ENCODE measurements at regions not wholly inside any gene's neighbourhood (a gene's known extent, or its start where the extent isn't known, plus 50 kb on each side); places are given as distances from the start of the nearest gene placed in this dataset.
"Not testable (repeated sequence)": the region's sequence is repeated elsewhere in the genome, so short reads cannot be mapped to it uniquely, and the experiment has no call there.

DNA sequence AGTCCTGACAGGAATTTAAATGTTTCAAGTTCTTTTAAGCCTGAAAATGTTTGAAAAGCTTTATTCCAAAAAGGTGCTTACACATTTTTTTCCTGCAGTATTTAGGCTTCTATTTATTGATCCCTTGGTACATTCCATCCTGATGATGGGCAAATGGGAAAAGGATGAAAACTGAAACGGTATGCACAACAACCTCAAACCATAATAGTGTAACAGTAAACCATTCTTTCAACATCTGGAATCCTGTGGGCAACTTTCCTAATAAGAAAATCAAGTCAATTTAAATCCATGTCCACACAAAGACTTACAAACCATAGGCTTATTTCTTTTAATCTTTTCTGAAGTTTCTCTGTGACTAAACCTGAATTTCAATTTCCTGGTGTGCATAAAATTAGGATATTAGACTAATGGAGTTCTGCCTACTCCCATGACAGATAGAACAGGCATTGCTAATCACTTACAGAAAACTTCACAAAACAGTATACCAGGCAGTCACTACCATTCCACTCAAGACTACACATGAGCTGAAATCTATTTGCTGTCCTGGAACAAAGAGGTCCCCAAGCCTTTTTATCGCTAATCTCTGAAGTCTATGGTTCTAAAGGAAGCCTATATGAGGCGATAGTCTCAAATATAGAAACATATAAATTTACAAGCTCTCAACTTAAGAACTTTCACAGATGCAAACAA lies 103.3 kb downstream of the DLEU7 start:
- no peak for DNase-seq (ENCODE audit: low read depth, low spot score)

DNA sequence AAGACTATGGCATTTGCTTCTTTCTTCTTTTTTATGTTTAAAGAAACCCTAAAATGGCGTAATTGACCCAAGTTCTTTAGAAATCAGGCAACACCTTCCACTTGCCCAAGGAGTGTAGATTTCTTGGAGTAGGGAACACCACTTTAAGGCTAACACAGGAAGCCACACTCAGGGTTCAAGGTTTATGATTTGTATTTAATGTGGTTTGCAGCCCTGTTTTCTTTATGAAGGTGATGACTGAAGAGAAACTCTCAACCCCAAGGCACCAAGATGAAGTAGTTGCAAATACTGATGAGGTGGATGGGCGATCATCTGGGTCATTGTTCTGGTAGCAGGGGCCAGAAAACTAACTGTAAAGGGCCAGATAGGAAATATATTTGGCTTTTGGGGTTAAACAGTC lies 101.1 kb downstream of the DLEU7 start:
- DNase-seq (ENCODE audit: low read depth, low spot score) = no peak

DNA sequence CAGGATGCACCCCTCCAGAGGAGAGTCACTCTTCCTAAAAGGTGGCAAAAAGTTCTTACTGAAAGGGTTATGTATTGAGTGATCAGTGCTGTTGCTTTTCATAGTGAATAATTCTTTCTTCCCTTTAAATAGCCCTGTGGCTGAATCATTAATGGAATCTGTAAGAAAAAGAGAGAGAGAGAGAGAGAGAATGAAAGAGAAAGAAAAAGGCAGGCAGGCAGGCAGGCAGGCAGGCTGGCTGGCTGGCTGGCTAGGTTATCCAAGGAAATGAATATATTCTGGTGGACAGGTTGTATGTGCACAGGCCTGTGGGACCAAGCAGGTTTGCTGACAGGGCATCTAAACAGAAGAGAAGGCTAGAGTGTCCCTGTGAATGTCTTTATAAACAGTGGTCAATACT lies 100.5 kb downstream of the DLEU7 start:
- no peak for DNase-seq (ENCODE audit: low read depth, low spot score)

DNA sequence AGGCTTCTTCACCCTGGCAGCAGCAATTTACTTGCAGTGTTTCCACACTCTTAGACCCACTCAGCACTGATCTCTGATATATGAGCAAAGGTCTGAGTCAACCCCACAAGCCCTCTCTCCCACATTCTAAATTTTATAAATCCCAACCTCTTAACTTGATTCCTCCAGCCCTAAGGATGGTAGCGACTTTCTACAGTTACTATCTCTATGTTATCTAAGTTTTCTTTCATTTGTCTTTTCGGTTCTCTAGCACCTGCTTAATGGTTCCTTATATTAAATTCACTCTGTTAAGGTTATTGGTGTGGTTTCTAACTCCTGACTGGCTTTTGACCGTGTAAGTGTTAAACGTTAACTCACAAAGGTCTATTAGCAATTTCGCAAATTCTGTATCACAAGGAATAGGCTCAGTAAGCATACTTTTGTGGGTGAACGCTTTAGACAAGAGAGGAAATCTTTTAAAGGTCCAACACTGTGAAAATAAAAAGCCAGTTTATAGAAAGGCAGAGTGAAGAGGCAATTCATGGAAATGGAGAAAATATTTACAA lies 99.3 kb downstream of the DLEU7 start:
- DNase-seq (ENCODE audit: low read depth, low spot score) = no peak

DNA sequence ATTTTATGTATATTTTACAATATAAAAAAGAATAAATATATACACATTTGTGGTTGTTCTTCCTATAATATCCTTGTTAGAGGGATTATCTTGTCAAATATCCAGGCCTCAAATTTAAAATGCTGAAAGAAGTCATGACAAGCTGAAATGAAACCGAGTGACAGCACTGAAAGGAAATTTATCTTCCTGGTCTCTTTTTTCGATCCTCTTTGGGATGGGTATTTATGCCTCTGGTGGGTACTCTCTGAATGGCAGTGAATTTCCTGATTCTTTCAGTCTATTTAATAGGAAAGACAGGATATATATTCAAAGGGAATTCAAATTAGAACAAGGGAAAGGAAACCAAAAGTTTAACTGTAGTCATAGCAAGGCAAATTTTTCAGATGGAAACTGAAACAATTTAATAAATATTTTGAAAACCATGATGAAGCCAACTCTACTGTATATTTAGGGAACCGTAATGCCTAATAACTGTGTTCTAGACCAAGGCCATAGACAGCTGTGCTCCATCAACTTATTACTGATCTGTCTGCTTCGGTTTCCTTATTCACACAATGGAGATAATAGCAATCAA lies 97.9 kb downstream of the DLEU7 start:
- DNase-seq (ENCODE audit: low read depth, low spot score) = no peak

DNA sequence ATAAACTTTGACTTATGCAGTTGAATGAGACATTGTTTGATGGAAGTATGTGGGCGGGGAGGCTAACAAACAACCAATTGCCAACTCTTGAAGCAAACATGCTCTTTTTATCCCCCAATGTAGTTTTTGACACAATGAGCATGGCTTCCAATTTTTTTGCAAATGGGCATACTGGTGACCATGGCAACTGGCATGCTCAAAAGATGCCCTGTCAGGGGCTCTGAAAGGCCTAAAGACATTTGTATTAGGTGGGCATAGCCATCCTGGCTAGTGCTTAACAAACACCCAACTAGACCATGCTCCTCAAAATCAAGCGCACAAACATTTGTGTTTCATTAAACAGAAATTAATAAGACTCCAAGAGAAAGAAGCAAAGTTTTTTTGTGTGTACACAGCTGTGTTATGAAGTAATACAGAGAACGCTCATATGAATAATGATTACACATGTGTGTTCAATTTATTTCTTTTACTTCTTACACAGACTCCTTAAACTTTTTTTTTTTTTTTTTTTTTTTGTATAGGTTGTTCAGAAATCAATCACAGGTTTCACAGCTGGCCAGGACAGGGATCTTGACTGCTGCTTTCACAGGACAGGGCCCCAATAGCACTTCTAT lies 95.6 kb downstream of the DLEU7 start:
- no peak for DNase-seq (ENCODE audit: low read depth, low spot score)

DNA sequence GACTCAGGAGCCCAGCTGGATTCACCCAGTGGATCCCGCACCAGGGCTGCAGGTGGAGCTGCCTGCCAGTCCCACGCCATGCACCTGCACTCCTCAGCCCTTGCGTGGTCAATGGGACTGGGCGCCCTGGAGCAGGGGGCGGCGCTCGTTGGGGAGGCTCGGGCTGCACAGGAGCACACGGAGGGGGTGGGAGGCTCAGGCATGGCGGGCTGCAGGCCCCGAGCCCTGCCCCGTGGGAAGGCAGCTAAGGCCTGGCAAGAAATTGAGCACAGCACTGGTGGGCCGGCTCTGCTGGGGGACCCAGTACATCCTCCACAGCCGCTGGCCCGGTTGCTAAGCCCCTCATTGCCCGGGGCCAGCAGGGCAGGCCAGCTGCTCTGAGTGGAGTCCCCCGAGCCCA lies 90.3 kb downstream of the DLEU7 start:
- DNase-seq (ENCODE audit: low read depth, low spot score) = not testable (repeated sequence)

DNA sequence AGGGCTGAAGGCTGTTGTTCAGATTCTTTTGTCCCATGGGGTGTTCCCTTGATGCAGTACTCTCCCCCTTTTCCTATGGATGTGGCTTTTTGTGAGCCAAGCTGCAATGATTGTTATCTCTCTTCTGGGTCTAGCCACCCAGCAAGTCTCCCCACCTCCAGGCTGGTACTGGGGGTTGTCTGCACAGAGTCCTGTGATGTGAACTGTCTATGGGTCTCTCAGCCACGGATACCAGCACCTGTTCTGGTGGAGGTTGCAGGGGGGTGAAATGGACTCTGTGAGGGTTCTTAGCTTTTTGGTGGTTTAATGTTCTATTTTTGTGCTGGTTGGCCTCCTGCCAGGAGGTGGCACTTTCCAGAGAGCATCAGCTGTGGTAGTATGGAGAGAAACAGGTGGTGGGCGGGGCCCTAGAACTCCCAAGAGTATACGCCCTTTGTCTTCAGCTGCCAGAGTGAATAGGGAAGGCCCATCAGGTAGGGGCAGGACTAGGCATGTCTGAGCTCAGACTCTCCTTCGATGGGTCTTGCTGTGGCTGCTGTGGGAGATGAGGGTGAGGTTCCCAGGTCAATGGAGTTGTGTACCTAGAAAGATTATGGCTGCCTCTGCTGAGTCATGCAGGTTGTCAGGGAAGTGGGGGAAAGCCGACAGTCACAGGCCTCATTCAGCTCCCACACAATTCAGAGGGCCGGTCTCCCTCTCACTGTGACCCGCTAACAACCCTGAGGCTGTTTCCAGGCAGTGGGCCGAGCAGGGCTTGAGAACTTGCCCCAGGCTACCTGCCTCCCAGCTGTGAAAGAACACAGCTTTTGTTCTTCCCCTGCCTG lies 87.4 kb downstream of the DLEU7 start:
- not testable (repeated sequence) for DNase-seq (ENCODE audit: low read depth, low spot score)

DNA sequence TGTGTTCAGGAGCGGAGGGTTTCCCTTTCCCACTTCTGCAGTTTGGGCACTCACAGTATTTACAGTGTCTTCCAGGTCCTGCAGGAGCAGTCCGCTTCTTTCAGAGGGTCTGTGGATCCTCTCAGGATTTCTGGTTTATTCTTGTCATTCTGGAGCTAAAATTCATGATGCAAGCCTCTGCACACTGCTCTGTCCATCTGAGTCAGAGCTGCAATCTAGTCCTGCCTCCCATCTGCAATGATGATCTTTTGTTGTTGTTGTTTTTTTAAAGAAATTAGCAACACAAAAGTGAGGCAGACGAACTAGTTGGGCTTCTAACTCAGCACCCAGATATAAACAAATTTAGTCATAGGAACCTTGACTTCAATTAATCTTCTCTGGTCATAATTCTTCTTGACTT lies 86.5 kb downstream of the DLEU7 start:
- no peak for DNase-seq (ENCODE audit: low read depth, low spot score)

DNA sequence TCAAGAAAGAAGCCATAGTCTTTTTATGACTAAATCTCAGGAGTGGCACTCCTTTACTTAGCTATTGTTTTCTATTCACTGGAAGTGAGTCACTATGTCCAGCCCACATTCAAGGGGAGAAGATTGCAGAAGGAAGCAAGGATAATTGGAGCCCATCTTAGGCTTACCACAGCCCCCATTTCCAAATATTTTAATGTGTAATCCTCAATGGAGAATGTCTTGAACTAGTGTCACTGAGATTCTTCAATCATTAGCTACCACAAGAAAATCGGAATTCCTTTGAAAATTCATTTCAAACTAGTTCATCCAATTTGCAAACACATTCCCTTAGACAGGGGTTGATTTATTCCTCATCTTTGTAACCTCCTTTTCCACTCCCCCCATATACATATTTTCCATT lies 84.7 kb downstream of the DLEU7 start:
- no peak for DNase-seq (ENCODE audit: low read depth, low spot score)

DNA sequence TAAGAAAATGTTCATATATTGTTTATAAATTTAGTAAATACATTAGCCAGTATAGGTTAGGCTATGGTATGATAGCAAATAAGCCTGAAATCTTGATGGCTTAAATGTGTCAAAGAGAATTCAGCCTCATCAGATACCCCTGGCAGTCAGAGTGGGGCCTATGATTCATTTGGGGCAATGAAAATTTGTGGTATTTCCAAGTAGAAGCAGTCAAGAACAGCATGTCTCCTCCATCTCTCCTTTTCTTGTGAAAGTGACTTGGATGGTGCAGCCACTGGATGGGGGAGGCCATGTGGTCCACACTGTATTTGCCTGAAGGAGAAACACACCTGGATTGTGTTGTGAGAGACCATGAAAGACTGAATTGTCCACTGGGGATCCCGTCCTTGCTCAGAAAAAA lies 82.7 kb downstream of the DLEU7 start:
- no peak for DNase-seq (ENCODE audit: low read depth, low spot score)

DNA sequence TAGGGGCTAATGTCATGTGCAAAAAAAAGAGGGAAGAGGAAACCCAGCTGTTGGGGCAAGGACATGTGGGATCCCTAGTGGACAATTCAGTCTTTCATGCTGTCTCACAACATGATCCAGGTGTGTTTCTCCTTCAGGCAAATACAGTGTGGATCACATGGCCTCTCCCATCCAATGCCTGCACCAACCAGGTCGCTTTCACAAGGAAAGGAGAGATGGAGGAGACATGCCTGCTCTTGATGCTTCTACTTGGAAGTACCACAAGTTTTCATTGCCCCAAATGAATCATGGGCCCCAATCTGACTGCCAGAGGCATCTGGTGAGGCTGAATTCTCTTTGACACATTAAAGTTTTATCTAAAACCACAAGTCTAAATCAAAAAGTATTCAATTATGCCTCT lies 82.1 kb downstream of the DLEU7 start:
- no peak for DNase-seq (ENCODE audit: low read depth, low spot score)

DNA sequence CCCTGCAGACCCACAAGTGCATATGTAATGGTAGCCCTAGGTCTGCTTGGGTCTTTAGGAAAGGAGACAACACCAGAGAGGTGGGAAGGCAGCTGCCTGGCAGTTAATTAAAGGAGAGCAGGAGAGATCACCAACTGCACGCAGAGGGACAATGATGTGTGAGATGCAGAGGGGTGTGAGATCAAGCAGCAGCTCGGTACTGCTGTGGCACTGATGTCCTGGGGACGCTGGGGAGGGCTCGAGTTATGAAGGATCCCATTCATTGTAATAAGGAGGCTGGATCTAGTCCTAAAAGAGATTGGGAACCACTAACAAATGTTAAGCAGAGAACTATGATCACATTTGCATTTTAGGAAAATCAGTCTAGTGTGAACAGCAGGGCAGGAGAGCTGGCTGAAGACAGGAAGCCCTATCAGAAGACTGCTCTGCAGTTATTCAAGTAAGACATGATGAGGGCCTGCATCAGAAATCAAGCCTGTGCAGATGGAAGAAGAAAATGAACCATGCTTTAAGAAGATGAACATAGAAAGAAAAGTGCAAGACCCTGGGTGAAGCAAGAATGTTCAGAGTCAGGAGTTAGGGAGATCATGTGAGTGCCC lies 80.4 kb downstream of the DLEU7 start:
- no peak for DNase-seq (ENCODE audit: low read depth, low spot score)

DNA sequence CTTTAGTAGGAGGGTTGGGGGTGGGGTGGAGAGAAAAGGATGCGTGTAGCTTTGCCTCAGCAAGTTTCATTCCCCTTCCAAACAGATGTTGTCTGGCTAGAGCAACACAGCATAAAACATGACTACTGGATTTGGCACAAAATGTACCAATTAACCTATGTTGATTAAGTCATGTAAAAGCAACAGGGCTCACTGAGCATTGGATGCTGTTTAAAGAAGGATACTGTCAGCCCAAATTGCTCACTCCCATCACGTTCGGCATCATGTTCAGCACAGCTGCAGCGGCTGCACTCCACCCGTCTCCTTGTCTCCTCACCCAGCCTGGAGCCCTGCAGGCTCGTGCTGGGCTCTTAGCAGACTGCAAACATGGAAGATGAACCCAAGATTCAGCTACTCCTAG lies 77.5 kb downstream of the DLEU7 start:
- no peak for DNase-seq (ENCODE audit: low read depth, low spot score)

DNA sequence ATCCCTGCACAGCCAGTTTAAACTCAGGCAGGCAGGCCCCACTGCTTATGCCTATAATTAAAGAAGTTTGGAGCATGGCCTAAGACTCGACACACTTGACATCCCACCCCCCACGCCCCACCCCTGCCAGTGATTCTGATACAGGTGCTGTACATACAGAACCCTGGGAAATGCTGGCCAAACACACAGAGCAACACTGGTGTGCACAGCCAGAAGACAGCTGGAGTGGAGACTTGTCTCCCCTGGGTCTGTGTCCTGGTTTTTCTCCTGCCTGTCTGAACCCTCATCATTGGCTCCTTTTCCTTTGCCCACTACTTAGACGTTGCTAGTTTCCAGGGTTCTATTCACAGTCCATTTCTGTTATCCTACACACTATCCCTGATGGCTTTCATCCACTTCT lies 76.8 kb downstream of the DLEU7 start:
- DNase-seq (ENCODE audit: low read depth, low spot score) = no peak

DNA sequence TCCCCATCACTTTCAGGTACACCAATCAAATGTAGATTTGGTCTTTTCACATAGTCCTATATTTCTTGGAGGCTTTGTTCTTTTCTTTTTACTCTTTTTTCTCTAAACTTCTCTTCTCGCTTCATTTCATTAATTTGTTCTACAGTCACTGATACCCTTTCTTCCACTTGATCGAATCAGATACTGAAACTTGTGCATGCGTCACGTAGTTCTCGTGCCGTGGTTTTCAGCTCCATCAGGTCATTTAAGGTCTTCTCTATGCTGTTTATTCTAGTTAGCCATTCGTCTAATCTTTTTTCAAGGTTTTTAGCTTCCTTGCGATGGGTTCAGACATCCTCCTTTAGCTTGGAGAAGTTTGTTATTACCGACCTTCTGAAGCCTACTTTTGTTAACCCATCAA lies 70.6 kb downstream of the DLEU7 start:
- not testable (repeated sequence) for DNase-seq (ENCODE audit: low read depth, low spot score)

Data from iPS DF 19.7 (cell line).